DOHH2 (cell line): ENCODE measurements at regions not wholly inside any gene's neighbourhood (a gene's known extent, or its start where the extent isn't known, plus 50 kb on each side); places are given as distances from the start of the nearest gene placed in this dataset.

ENCODE experiments used
- CTCF ChIP-seq: fragments of 200-600 bp; sonication (generic); IDR thresholded peaks from one replicate; pipeline ENCODE4 v1.5.1; 2014; ENCODE audit warnings: antibody characterized with exemption, mild to moderate bottlenecking, low read depth, low read length; ENCODE audit not compliant: poor library complexity, severe bottlenecking
- EZH2phosphoT487 ChIP-seq: fragments of 200-600 bp; sonication (generic); IDR thresholded peaks from 2 replicates; pipeline ENCODE4 v1.6.1; 2017; ENCODE audit warnings: borderline replicate concordance, mild to moderate bottlenecking, antibody characterized with exemption, low read length, moderate library complexity, mixed read lengths

- no peak for TF ChIP-seq CTCF
- no peak for TF ChIP-seq EZH2phosphoT487
Observed at GRCh38 chr9:89892920-89893319, 288.1 kb downstream of the GADD45G start.
